ENCODE measurements at regions not wholly inside any gene's neighbourhood (a gene's known extent, or its start where the extent isn't known, plus 50 kb on each side); places are given as distances from the start of the nearest gene placed in this dataset.
"Not testable (repeated sequence)": the region's sequence is repeated elsewhere in the genome, so short reads cannot be mapped to it uniquely, and the experiment has no call there.

DNA sequence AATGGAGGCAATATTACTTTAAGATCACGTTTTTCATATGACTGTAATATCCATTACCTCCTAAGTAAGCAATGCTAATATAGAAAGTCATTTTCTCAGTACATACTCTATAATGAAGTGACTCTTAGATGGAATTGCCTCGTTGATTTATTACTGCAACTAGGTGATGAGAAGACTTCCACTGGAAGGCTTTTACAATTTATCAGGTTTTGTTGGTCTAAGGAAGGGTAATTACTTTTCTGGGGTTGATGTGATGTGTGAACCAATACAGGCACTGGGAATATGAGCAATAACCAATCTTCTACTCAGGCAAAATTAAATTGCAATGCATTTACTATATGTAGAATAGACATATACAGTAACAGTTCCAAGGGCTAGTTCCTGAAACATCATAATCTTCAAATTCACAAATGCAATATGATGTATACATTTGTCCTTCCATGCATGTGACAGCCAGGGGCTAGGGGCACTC is 635.0 kb downstream of the QKI start:
- DNase-seq, result no peak

DNA sequence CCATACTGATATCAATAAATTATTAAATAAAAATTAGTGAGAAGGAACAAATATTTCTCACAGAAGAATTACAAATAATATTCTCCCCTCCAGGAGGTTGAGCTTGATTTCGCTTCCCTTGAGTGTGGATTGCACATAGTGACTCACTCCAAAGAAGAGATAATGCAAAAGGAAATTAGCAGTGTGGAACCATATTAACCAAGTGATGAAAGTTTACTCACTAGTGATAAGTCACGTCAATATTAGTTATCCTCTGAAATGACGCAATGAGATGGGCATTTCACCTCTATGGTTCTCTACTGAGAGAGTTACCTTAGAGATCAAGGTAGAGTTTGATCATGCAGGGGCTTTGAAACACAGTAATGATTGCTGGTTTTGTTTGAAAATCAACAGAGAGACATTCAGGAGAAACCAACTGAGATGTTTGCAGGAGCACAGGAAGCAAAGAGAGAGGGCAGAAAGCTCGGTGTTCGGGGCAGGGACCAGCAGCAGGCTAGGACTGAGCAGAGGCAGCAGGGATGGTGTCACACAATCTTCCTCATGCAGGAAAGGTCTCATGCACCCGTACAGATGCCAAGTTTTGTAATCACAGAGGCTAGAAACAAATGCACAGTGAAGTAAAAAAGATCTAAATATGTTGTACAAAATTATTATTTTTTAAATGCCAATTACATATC is 634.5 kb downstream of the QKI start:
- DNase-seq, result peak; percentile 26

DNA sequence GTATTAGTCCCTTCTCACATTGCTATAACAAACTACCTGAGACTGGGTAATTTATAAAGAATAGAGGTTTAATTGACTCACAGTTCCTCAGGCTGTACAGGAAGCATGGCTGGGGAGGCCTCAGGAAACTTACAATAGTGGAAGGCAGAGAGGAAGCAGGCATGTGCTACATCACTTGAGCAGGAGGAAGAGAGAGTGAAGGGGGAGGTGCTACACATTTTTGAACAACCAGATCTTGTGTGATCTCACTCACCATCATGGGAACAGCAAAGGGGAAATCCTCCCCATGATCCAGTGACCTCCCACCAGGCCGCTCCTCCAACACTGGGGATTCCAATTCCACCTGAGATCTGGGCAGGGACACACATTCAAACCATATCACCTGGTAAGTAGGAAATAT is 630.6 kb downstream of the QKI start:
- DNase-seq, result no peak

DNA sequence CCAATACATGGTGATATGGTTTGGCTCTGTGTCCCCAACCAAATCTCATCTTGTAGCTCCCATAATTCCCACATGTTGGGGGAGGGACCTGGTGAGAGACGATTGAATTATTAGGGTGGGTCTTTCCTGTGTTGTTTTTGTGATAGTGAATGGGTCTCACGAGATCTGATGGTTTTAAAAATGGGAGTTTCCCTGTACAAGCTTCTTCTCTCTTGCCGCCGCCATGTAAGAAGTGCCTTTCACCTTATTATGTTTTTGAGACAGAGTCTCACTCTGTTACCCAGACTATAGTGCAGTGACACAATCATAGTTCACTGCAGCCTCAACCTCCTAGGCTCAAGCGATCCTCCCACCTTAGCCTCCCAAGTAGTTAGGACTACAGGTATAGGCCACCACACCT is 629.1 kb downstream of the QKI start:
- not testable (repeated sequence) for DNase-seq

DNA sequence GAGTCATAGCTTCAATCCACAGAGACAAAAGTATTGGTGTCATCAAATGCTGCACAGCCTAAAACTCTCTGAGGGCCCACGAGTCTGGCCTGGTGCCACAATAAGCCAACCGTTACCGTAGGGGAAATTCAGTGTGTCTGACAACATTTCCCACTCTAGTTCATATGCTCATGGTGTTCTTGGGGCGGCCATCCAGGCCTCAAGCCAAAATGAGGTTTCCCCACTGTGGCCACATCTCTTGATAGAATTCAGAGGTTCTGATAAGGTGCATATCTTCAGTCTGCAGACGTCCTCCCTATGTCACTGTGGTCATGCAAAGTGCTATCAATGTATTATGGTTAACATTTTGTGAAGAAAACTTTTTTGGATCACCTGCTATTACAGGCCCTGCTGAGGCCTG is 627.7 kb downstream of the QKI start:
- no peak for DNase-seq

DNA sequence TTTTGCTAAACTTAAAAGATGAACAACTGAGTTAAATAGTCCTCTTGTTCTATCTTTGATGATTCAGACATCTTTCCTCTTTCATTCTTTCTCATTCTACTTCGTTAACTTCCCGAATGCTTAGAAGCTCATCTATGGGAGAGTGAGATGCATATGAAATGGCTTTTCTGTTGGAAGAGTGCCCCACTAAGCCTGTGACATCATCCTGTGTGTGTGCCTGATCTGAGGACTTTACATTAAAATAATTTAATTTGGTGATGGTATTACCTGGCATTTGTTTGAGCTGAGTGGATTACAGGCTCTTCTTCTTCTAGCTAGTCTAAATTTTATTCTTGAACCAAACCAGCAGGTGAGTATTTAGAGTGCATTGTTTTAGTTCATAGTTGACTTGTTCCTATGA is 626.5 kb downstream of the QKI start:
- no peak for DNase-seq

DNA sequence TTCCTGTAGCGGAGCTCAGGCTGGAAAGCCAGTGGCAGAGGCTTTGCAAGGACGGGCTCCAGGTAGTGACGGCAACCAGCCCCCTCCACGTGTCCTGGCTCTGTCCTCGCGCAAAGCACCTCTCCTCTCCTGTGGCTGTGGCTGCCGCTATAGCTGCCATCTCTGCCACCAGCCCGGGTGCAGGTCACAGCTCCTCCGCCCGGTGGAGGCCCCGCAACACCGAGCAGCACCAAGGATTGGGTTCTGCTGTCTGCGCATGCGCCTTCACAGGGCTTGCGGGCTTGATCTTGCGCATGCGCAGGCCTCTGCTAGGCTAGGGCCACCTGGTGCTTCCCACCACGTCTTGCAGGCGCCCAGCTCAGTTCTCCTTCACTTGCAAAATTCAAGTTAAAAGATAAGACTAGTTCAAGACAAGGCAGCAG is 625.4 kb downstream of the QKI start:
- peak; percentile 70 for DNase-seq

DNA sequence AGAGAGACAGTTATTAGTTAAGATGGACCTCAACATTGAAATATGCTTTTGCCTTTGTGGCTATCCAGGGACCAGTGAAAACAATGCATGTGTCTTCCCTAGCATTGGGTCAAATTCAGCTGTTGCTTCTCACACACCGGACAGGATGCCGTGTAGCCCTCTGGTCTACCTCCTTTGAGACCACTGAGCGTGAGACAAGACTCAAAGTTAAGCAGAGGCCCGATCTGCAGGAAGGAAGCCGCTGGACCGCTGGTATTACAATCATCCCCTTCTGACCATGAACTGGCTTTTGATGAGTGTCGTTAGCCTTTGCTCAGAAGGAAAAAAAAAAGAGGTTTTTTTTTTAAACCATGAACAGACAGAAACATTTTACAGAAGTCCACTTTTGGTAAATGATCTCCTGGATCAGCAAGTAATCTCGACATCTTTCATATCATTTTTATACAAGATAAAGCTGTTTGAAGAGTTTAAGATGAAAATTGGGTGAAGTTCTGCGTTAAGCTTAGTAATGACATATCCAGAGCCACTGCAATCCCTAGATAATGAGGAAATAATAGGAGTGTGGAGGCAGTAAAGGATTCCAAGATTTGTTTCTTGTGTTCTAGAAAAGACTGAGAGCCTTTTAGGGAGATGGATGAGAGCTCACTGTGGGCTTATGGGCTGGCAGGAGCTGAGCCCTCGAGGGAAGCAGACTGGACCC is 622.8 kb downstream of the QKI start:
- no peak for DNase-seq

DNA sequence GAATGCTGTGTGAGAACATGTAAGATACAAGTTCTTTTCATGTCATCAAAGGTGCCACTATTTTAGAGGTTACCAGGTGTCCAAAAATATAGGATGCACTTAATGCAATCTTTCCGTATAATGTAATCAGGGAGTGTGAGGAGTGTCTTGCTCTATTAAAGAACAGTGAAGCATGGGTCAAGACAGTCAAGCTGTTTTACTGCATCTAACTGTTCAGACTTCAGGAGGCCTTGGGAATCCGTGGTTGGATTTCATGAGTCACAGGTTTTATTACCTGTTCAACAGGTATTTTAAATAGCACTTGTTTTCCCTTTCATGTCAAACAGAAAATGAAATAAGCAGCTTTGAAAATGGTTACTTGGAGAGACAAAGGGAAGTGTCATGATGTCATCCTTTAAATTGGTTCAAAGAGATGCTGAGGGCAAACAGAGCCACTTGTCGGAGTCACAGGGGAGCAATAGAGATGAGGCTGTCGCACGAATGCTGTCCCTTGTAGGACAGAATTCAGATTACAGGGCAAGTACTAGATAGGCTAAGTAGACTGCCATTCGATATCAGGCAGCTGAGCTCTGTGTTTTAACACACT is 621.5 kb downstream of the QKI start:
- DNase-seq, result no peak

DNA sequence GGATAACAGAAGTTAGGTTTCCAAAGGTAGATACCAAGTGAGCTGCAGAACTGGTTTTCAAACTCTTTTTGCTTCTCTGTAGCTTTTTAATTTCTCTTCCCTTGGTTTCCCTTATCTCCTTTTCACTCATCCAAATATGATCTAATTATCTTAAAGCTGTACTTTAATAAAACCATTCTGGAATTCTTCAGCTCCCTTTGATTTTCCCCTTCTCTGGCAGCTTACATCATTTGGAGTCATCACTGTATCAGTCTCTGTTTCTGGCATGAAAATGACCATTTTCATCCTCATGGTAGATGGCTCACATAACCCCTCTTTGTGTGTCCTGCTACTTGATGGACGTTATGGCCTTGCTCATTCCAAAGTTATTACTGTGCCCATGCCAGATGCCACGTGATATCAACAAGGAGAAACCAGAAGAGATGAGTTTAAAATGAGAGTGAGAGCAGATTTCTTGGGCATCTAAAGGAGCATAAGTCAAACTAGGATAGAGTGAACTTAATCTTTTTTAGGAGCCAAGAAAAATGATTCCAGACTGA is 620.2 kb downstream of the QKI start:
- DNase-seq, result peak; percentile 23

DNA sequence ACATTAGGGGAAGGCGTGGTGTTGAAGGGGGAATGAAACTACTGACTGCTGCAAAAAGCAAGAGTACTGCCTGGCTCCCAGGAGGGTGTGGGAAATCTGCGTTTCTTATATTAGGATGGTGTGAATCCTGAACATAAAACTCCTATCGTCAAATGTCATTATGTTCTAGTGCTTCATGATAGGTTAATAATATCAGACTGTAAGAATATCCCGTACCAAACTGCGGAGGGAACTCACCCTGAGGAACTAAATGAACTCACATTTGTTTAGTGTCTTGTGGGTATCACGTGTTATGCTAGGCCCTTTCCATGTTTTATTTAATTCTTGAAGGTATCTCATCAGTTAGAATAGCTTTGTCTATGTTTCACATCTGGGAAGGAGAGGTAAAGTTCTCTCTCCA is 610.7 kb downstream of the QKI start:
- DNase-seq, result no peak

DNA sequence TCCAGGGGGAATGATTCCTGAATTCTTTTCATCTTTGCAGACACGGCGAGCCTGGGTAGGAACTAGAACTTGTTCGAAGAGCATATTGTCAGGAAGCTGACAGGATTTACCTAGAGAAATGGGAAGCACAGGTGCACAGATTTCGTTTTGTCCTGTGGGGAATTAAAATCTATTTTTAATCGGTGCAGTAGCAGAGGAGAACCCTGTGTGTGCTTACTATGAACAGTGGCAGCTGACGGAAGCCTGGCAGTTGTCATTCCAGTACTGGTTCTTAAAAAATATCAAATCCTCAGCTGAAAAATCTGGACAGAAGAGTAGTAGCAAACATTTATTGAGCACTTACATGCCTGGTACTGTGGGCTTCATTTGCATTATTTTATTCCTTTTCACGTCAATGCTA is 609.0 kb downstream of the QKI start:
- DNase-seq, result no peak

DNA sequence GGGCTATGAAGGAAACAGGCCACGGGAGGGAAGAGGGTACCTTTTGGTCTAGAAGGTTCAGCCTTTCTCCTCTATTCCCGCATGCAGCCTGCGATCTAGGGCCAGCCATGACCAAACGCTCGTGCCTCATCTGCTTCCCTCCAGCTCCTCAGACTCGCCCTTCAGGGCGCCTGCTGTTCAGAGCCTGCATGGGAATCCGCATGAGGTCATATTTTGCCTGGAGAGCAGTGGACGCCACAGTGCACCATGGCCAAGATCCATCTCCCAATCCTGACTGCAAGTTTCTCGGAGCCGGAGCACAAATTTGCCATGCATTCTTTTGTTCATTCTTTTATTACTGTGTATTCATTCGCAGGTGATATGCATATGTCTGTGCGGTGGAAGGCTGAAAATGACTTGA is 608.1 kb downstream of the QKI start:
- DNase-seq, result no peak

DNA sequence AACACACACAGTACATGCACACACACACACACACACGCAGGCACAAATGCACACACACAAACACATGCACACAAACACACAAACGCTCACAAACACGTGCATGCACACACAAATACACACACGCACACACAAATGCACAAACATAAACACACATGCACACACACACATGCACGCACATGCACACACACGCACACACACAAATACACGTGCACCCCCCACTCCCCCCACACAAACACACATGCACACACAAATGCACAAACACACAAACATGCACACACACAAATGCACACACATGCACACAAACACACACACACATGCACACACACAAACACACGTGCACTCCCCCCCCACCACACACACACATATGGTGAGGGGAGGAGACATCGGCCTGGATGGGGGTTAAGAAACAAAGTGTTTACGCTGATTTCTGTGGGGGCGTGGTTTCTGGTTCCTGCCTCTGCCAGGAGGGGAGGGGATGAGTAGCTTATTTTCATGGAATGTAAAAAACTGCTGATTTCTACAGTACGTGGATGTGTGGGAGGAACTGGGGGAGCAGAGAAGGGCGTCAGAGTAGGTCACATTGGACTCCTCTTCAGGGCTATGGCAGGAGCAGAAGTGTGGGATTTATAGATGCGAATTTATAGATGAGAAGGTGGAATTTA is 607.2 kb downstream of the QKI start:
- DNase-seq, result no peak

DNA sequence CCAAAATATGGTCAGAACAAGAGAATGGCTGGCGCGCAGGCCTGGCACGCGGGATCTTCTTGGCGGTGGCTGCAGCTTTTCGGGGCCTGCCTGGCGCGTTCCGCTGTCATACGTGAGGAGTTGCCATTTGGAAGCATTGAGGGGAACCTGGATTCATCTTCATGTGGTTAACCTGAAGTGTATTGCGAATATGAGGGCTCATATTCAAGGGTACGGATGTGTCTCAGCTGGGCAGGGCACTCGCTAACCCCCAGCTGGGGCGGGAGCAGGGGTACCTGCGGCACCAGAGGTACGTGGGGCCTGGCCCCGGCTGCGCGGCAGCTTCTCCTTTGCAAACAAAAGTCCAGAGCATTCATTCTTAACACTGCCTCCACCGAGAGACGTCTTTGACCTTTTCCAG is 605.6 kb downstream of the QKI start:
- no peak for DNase-seq

DNA sequence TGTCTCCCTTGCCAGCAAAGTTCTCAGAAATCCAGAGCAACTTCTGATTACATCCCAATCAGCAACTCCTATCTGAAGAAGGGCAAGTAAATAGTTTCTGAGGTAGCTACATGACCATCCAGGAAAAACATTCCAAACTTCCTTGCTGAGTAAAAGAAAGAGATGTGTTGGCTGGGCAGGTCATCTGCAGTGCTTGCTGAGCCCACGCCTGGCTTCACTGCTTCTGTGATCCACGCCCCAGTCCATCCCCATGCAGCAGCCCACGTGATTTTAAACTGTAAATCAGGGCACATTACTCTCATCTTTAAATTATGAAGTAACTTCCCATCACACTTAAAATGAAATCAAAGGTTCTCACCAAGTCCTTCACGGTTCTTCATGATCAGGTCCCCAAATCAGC is 603.6 kb downstream of the QKI start:
- DNase-seq, result no peak

DNA sequence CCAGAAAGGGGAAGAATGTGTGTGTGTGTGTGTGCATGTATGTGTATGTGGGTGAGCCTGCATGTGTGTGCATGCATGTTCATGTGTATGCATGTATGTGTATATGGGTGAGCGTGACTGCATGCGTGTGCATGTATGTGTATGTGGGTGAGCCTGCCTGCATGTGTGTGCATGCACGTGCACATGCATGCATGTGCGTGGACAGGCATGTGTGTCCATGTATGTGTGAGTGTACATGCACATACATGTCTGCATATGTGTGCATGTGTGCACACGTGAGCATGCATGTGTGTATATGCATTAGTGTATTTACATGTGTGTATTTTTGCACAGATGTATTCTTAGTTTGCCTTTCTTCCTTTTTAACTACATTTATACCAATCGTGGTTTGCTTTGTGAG is 601.5 kb downstream of the QKI start:
- no peak for DNase-seq

DNA sequence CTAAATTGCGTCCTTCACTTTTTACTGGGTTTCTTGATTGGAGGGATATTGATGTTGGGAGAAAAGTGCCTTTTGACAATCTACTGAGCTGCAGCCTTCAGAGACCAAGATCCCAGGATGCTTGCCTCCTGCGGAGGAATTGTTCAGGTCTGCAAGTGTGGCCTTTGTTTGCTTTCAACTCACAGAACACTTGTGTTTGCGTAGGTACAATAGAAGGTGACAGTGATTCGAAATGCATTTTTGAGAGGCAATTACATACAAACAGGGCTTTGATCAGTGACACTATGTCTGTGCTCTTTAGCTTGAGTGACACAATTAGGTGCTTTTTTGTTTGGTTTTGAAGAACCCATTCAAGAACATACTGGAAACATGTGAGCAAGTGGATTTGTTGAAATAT is 600.6 kb downstream of the QKI start:
- DNase-seq, result no peak

DNA sequence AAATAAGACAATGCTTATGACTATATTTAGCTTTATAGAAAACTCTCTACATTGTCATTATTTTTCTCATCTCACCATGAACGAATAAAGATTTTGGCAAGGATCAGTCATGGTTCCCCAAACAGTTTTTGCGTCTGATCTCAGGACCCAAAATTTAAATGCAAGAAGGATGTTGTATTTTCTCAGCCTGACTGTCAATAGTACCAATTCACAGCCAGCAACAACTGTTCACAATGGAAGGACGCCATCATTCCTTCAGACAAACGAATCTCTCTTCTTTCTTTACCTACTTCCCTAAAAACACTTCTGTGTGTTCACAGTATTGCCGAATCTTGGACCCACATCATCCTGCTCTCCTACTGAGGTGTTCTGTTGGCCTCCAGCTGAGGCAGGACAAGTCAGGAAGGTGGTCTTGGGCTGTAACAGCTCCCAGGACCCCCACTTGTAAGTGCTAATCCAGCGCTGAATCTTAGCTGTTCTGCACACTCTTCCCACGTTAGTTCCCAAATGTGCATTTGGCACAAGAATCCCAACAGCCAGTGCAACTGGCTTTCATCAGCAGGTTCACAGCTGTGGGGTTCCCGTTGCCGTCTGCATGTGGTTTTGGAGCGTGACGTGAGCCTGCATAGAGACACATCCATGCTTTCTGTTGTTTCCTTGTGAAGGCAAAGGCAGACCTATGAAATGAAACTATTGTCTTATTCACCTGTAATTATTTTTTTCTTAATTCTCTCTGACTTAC is 600.0 kb downstream of the QKI start:
- no peak for DNase-seq

DNA sequence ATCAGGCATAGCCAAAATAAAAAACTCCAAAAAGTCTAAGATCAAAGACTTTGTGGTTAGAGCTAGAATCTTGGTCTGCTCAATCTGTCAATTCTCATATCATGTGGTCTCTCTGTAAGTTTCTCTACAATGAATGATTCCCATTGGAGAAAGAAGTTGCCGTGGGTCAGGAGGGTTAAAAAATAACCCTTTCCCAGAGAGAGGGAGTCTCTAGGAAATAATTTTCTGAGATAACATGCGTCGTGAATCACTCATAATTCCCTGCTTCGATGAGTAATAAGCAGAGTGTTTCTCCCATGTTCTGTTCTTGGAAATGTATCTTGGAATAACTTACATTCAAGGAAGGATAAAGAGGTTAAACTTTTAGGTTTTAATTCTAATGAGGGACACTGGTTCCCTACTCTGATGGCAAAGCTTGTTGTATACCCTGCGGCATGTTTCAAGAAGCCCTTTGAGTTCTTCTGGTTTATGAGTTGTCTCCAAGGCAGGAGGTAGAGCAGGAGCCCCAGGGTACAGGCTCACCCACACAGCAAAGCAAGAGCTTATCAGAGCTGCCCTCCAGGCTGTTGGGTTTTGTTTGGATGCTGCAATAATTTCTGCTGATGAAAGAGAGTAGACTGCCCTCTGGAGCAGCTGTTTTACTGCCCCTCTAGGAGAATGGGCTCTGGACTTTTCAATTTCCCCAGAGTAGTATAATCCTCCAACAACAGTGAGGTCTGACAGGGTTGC is 599.1 kb downstream of the QKI start:
- DNase-seq, result peak; percentile 35

DNA sequence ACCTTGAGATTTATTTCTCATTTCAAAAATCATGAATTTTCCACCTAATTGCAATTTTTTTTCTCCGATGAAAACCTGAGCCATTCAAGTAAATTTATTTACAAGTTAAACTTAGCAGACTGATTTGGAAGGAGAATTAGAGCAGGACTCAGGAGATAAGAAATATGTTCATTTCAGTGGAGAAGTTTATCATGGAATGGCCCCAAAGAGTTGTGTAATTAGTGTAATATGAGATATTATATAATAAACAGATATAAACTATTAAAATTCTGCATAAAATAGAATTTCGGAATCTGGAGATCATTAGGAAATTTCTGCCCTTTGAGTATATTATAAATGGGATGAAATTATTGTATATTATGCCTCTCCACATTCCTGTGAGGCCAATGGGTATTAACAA is 596.8 kb downstream of the QKI start:
- DNase-seq, result no peak

DNA sequence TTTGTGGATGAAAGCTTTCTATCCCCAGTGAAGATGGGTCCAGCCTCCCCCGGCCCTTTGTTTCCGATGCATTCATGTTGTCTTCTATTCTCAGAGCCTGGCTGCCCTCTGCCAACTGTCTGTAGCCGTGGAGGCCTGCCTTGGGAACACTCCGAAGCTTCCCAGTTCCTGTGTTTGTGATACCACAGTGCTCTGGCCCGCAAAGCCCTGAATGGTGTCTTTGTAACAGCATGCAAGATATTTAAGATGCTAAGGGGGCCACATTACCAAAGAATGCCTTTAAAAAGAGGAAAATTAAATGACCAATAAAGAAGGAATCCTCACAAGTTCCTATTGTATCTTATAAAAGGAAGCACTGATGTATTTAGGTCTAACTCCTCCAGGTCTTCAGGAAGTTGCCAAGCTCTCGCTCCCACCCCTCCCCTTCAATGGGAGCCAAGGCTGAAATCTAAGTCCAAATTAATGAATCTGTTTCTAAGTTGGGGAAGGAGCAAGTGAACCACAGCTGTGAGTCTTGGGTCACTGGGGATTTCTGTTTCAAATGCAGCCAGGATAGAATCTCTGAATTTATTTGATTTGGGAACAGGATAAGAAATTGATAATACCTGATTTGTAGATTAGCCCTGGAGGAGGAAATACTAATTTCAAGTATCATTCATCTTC is 596.1 kb downstream of the QKI start:
- no peak for DNase-seq

Data from fibroblast of skin of right biceps (primary cell).